Activated effector memory CD4-positive, alpha-beta T cell treated with Interleukin-2 at 50 U/mL for 16 hours (primary cell): ENCODE measurements at regions not wholly inside any gene's neighbourhood (a gene's known extent, or its start where the extent isn't known, plus 50 kb on each side); places are given as distances from the start of the nearest gene placed in this dataset.

ENCODE experiments used
- DNase-seq: peaks from one replicate; pipeline ENCODE4 v3.0.0-alpha.2; 2020

GRCh38 chr15:31513178-31513577 lies 186.5 kb downstream of the KLF13 start:
- DNase-seq, result no peak

- no peak for DNase-seq
These were observed 189.8 kb downstream of the KLF13 start for GRCh38 chr15:31516440-31516839.

GRCh38 chr15:31516874-31517273 lies 190.2 kb downstream of the KLF13 start:
- DNase-seq, result no peak

- DNase-seq, result no peak
These were observed 191.1 kb downstream of the KLF13 start for GRCh38 chr15:31517711-31518110.

- no peak for DNase-seq
These were observed 195.4 kb downstream of the KLF13 start for GRCh38 chr15:31522028-31522427.

- DNase-seq, result no peak
These were observed 196.5 kb downstream of the KLF13 start for GRCh38 chr15:31523027-31523654.

- DNase-seq, result no peak
These were observed 197.0 kb downstream of the KLF13 start for GRCh38 chr15:31523655-31524049.

GRCh38 chr15:31525185-31525695 lies 198.6 kb downstream of the KLF13 start:
- no peak for DNase-seq

GRCh38 chr15:31525988-31526665 lies 199.5 kb downstream of the KLF13 start:
- no peak for DNase-seq

GRCh38 chr15:31526916-31527690 lies 200.5 kb downstream of the KLF13 start:
- no peak for DNase-seq

- no peak for DNase-seq
These were observed 202.2 kb downstream of the KLF13 start for GRCh38 chr15:31528846-31529245.

- DNase-seq, result no peak
These were observed 211.3 kb downstream of the KLF13 start for GRCh38 chr15:31537770-31538592.

- DNase-seq, result no peak
These were observed 214.0 kb downstream of the KLF13 start for GRCh38 chr15:31540633-31541032.

GRCh38 chr15:31544361-31544760 lies 217.7 kb downstream of the KLF13 start:
- DNase-seq, result no peak

- no peak for DNase-seq
These were observed 218.6 kb downstream of the KLF13 start for GRCh38 chr15:31545257-31545656.

GRCh38 chr15:31550211-31550977 lies 223.8 kb downstream of the KLF13 start:
- no peak for DNase-seq

- DNase-seq, result no peak
These were observed 224.7 kb downstream of the KLF13 start for GRCh38 chr15:31551323-31551722.

- DNase-seq, result no peak
These were observed 226.0 kb downstream of the KLF13 start for GRCh38 chr15:31552482-31553099.

GRCh38 chr15:31554261-31554660 lies 227.6 kb downstream of the KLF13 start:
- DNase-seq, result no peak

GRCh38 chr15:31555022-31555421 lies 228.4 kb downstream of the KLF13 start:
- no peak for DNase-seq

GRCh38 chr15:31556494-31557150 lies 230.0 kb downstream of the KLF13 start:
- DNase-seq, result no peak
